ENCODE measurements at regions not wholly inside any gene's neighbourhood (a gene's known extent, or its start where the extent isn't known, plus 50 kb on each side); places are given as distances from the start of the nearest gene placed in this dataset.

GRCh38 chr3:177764933-177765332, 567.7 kb upstream of the TBL1XR1 start:
- Histone ChIP-seq H3K9ac (ENCODE audit: low read depth, low read length) (no peak overlapping the region), H3K27ac (ENCODE audit: low read depth, low read length) (no peak overlapping the region)
- 100% methylated on average over 1 of the region's 3 CpGs for WGBS

GRCh38 chr3:177770383-177771230, 573.3 kb upstream of the TBL1XR1 start:
- no peaks in the 10 kb centered on the region for H3K36me3 ChIP-seq (ENCODE audit: insufficient read depth, low read length)
- H3K27me3 ChIP-seq (ENCODE audit: insufficient read depth, low read length), result no peaks in the 10 kb centered on the region
- no peaks in the 10 kb centered on the region; the same call in 1 of the 2 replicates for H3K4me1 ChIP-seq (ENCODE audit: insufficient read depth, low read length)
- no peak overlapping the region for H3K4me3 ChIP-seq (ENCODE audit: low read length)
- WGBS, result 98% methylated on average over 2 of the region's 2 CpGs
- no peak overlapping the region; the same call in 1 of the 2 replicates for H3K27ac ChIP-seq (ENCODE audit: low read depth, low read length)
- H3K9ac ChIP-seq (ENCODE audit: low read depth, low read length), result no peak overlapping the region
- H3K9me3 ChIP-seq (ENCODE audit: insufficient read depth, low read depth, low read length), result peaks cover 8% of the 10 kb centered on the region

More at GRCh38 chr3:177764933-177765332, 567.7 kb upstream of the TBL1XR1 start:
- Histone ChIP-seq H3K4me3 (ENCODE audit: low read length) (no peak overlapping the region), H3K27me3 (ENCODE audit: insufficient read depth, low read length) (no peaks in the 10 kb centered on the region), H3K36me3 (ENCODE audit: insufficient read depth, low read length) (no peaks in the 10 kb centered on the region), H3K4me1 (ENCODE audit: insufficient read depth, low read length) (no peaks in the 10 kb centered on the region), H3K9me3 (ENCODE audit: insufficient read depth, low read depth, low read length) (peaks cover 8% of the 10 kb centered on the region)

- no peaks in the 10 kb centered on the region for H3K27me3 ChIP-seq (ENCODE audit: insufficient read depth, low read length)
- no CpG with 5 or more reads among the region's 2 CpGs for WGBS
- no peak overlapping the region for H3K4me3 ChIP-seq (ENCODE audit: low read length)
- no peak overlapping the region for H3K27ac ChIP-seq (ENCODE audit: low read depth, low read length)
- H3K9ac ChIP-seq (ENCODE audit: low read depth, low read length), result no peak overlapping the region
- H3K9me3 ChIP-seq (ENCODE audit: insufficient read depth, low read depth, low read length), result peaks cover 8% of the 10 kb centered on the region
- H3K4me1 ChIP-seq (ENCODE audit: insufficient read depth, low read length), result no peaks in the 10 kb centered on the region; the same call in 1 of the 2 replicates
- no peaks in the 10 kb centered on the region for H3K36me3 ChIP-seq (ENCODE audit: insufficient read depth, low read length)
Observed at GRCh38 chr3:177771780-177772179, 574.5 kb upstream of the TBL1XR1 start.

GRCh38 chr3:177772908-177773557, 575.8 kb upstream of the TBL1XR1 start:
- 90% methylated on average over 3 of the region's 3 CpGs for WGBS
- Histone ChIP-seq H3K27me3 (ENCODE audit: insufficient read depth, low read length) (no peaks in the 10 kb centered on the region), H3K4me1 (ENCODE audit: insufficient read depth, low read length) (no peaks in the 10 kb centered on the region; the same call in 1 of the 2 replicates), H3K4me3 (ENCODE audit: low read length) (no peak overlapping the region), H3K9ac (ENCODE audit: low read depth, low read length) (no peak overlapping the region), H3K27ac (ENCODE audit: low read depth, low read length) (no peak overlapping the region), H3K9me3 (ENCODE audit: insufficient read depth, low read depth, low read length) (peaks cover 2% of the 10 kb centered on the region), H3K36me3 (ENCODE audit: insufficient read depth, low read length) (no peaks in the 10 kb centered on the region)

GRCh38 chr3:177773717-177774116, 576.4 kb upstream of the TBL1XR1 start:
- Histone ChIP-seq H3K4me3 (ENCODE audit: low read length) (no peak overlapping the region), H3K27me3 (ENCODE audit: insufficient read depth, low read length) (no peaks in the 10 kb centered on the region), H3K4me1 (ENCODE audit: insufficient read depth, low read length) (no peaks in the 10 kb centered on the region; the same call in 1 of the 2 replicates), H3K36me3 (ENCODE audit: insufficient read depth, low read length) (no peaks in the 10 kb centered on the region), H3K9me3 (ENCODE audit: insufficient read depth, low read depth, low read length) (no peaks in the 10 kb centered on the region; the same call in 1 of the 2 replicates), H3K27ac (ENCODE audit: low read depth, low read length) (no peak overlapping the region), H3K9ac (ENCODE audit: low read depth, low read length) (no peak overlapping the region)
- no CpG with 5 or more reads among the region's 1 CpG for WGBS

- 89% methylated on average over 6 of the region's 6 CpGs for WGBS
- H3K36me3 ChIP-seq (ENCODE audit: insufficient read depth, low read length), result no peaks in the 10 kb centered on the region
- no peak overlapping the region for H3K27ac ChIP-seq (ENCODE audit: low read depth, low read length)
- no peak overlapping the region for H3K9ac ChIP-seq (ENCODE audit: low read depth, low read length)
- no peak overlapping the region for H3K4me3 ChIP-seq (ENCODE audit: low read length)
- no peaks in the 10 kb centered on the region for H3K9me3 ChIP-seq (ENCODE audit: insufficient read depth, low read depth, low read length)
- H3K4me1 ChIP-seq (ENCODE audit: insufficient read depth, low read length), result 0 out of 2 replicates have a peak, but pooled peaks cover 5% of the 10 kb centered on the region
- no peaks in the 10 kb centered on the region for H3K27me3 ChIP-seq (ENCODE audit: insufficient read depth, low read length)
Observed at GRCh38 chr3:177776661-177777101, 579.4 kb upstream of the TBL1XR1 start.

GRCh38 chr3:177777699-177778098, 580.4 kb upstream of the TBL1XR1 start:
- no peaks in the 10 kb centered on the region for H3K27me3 ChIP-seq (ENCODE audit: insufficient read depth, low read length)
- H3K4me3 ChIP-seq (ENCODE audit: low read length), result no peak overlapping the region
- no peak overlapping the region for H3K9ac ChIP-seq (ENCODE audit: low read depth, low read length)
- H3K9me3 ChIP-seq (ENCODE audit: insufficient read depth, low read depth, low read length), result no peaks in the 10 kb centered on the region
- 0 out of 2 replicates have a peak, but pooled peaks cover 5% of the 10 kb centered on the region for H3K4me1 ChIP-seq (ENCODE audit: insufficient read depth, low read length)
- H3K27ac ChIP-seq (ENCODE audit: low read depth, low read length), result no peak overlapping the region
- H3K36me3 ChIP-seq (ENCODE audit: insufficient read depth, low read length), result no peaks in the 10 kb centered on the region
- WGBS, result 86% methylated on average over 1 of the region's 1 CpG

- Histone ChIP-seq H3K4me1 (ENCODE audit: insufficient read depth, low read length) (0 out of 2 replicates have a peak, but pooled peaks cover 5% of the 10 kb centered on the region), H3K36me3 (ENCODE audit: insufficient read depth, low read length) (no peaks in the 10 kb centered on the region), H3K4me3 (ENCODE audit: low read length) (no peak overlapping the region), H3K27ac (ENCODE audit: low read depth, low read length) (no peak overlapping the region), H3K27me3 (ENCODE audit: insufficient read depth, low read length) (no peaks in the 10 kb centered on the region), H3K9ac (ENCODE audit: low read depth, low read length) (no peak overlapping the region), H3K9me3 (ENCODE audit: insufficient read depth, low read depth, low read length) (no peaks in the 10 kb centered on the region)
- WGBS, result 72% methylated on average over 1 of the region's 1 CpG
Observed at GRCh38 chr3:177778633-177779032, 581.4 kb upstream of the TBL1XR1 start.

GRCh38 chr3:177781686-177782161, 584.4 kb upstream of the TBL1XR1 start:
- 0 out of 2 replicates have a peak, but pooled peaks cover 5% of the 10 kb centered on the region for H3K4me1 ChIP-seq (ENCODE audit: insufficient read depth, low read length)
- no peak overlapping the region for H3K4me3 ChIP-seq (ENCODE audit: low read length)
- no peaks in the 10 kb centered on the region for H3K36me3 ChIP-seq (ENCODE audit: insufficient read depth, low read length)
- no peaks in the 10 kb centered on the region for H3K27me3 ChIP-seq (ENCODE audit: insufficient read depth, low read length)
- H3K9ac ChIP-seq (ENCODE audit: low read depth, low read length), result no peak overlapping the region
- H3K9me3 ChIP-seq (ENCODE audit: insufficient read depth, low read depth, low read length), result no peaks in the 10 kb centered on the region
- WGBS, result 79% methylated on average over 3 of the region's 3 CpGs
- H3K27ac ChIP-seq (ENCODE audit: low read depth, low read length), result no peak overlapping the region

- WGBS, result no CpG with 5 or more reads among the region's 2 CpGs
Observed at GRCh38 chr3:177783338-177783737, 586.1 kb upstream of the TBL1XR1 start.

GRCh38 chr3:177783767-177784166, 586.5 kb upstream of the TBL1XR1 start:
- no peak overlapping the region for H3K27ac ChIP-seq (ENCODE audit: low read depth, low read length)
- 96% methylated on average over 2 of the region's 5 CpGs for WGBS
- H3K4me1 ChIP-seq (ENCODE audit: insufficient read depth, low read length), result 0 out of 2 replicates have a peak, but pooled peaks cover 5% of the 10 kb centered on the region
- H3K9me3 ChIP-seq (ENCODE audit: insufficient read depth, low read depth, low read length), result no peaks in the 10 kb centered on the region
- no peaks in the 10 kb centered on the region for H3K36me3 ChIP-seq (ENCODE audit: insufficient read depth, low read length)
- no peak overlapping the region for H3K9ac ChIP-seq (ENCODE audit: low read depth, low read length)
- H3K27me3 ChIP-seq (ENCODE audit: insufficient read depth, low read length), result no peaks in the 10 kb centered on the region
- no peak overlapping the region for H3K4me3 ChIP-seq (ENCODE audit: low read length)

More at GRCh38 chr3:177783338-177783737, 586.1 kb upstream of the TBL1XR1 start:
- H3K27me3 ChIP-seq (ENCODE audit: insufficient read depth, low read length), result no peaks in the 10 kb centered on the region
- H3K36me3 ChIP-seq (ENCODE audit: insufficient read depth, low read length), result no peaks in the 10 kb centered on the region
- no peaks in the 10 kb centered on the region for H3K9me3 ChIP-seq (ENCODE audit: insufficient read depth, low read depth, low read length)
- H3K4me3 ChIP-seq (ENCODE audit: low read length), result no peak overlapping the region
- no peak overlapping the region for H3K9ac ChIP-seq (ENCODE audit: low read depth, low read length)
- 0 out of 2 replicates have a peak, but pooled peaks cover 5% of the 10 kb centered on the region for H3K4me1 ChIP-seq (ENCODE audit: insufficient read depth, low read length)
- H3K27ac ChIP-seq (ENCODE audit: low read depth, low read length), result no peak overlapping the region

All from HUES64 (cell line).